Thyroid gland (tissue), 4 donors: ENCODE measurements at regions not wholly inside any gene's neighbourhood (a gene's known extent, or its start where the extent isn't known, plus 50 kb on each side); places are given as distances from the start of the nearest gene placed in this dataset.

Source experiments
- DNase-seq, 2 donors: peaks; one replicate each; pipeline ENCODE4 v3.0.0-alpha.2; 2019
- H3K27ac ChIP-seq, 3 donors: fragments of 200-600 bp; sonication (generic); 1 replicate in 2 of 3; 2 replicates in 1 of 3; pipeline ENCODE4 v1.5.1; 2016 to 2019; ENCODE audit warnings: mild to moderate bottlenecking in 1 of 3, moderate library complexity in 1 of 3
- H3K27me3 ChIP-seq: fragments of 200-600 bp; sonication (generic); one replicate; pipeline ENCODE4 v1.5.1; 2019
- H3K36me3 ChIP-seq, 2 donors: fragments of 200-600 bp; sonication (generic); one replicate each; pipeline ENCODE4 v1.5.1; 2016 to 2019
- H3K4me1 ChIP-seq, 2 donors: fragments of 200-600 bp; sonication (generic); one replicate each; pipeline ENCODE4 v1.5.1; 2017 to 2019
- H3K4me3 ChIP-seq, 3 donors: fragments of 200-600 bp; sonication (generic); replicated peaks in 1 of 3; 1 replicate in 2 of 3; 2 replicates in 1 of 3; pipeline ENCODE4 v1.5.1; 2016; ENCODE audit warnings: mild to moderate bottlenecking in 1 of 3
- H3K9me3 ChIP-seq: fragments of 200-600 bp; sonication (generic); one replicate; pipeline ENCODE4 v1.5.1; 2017
- POLR2A ChIP-seq, 2 donors: fragments of 450-650 bp; IDR thresholded peaks; one replicate each; pipeline ENCODE4 v1.6.1; 2017; ENCODE audit warnings: antibody characterized with exemption in 2 of 2, mild to moderate bottlenecking in 2 of 2, moderate library complexity in 1 of 2
- WGBS, 2 donors: methylation state at CpG; one replicate each; pipeline ENCODE4 v1.1.5; 2017; 5-methylcytosine and 5-hydroxymethylcytosine counted together
- intact Hi-C: fragments of 100-400 bp; cut with DNase I; formaldehyde crosslinking; loops from one replicate; pipeline ENCODE4 v1.15.1; 2023
- TF ChIP-seq, protein P1 (sequence below), 6 experiments: fragments of 200-600 bp in 3 of 6; fragments of 450-650 bp in 3 of 6; sonication (generic) in 3 of 6; IDR thresholded peaks; one replicate each; pipeline ENCODE4 v1.5.1; 2016 to 2019; ENCODE audit warnings: antibody characterized with exemption in 6 of 6, mild to moderate bottlenecking in 2 of 6, inconsistent platforms in 1 of 6, moderate library complexity in 1 of 6

- no peak overlapping the region for H3K27ac ChIP-seq
- no peaks in the 10 kb centered on the region for H3K27me3 ChIP-seq
- DNase-seq: no peak
- H3K4me1 ChIP-seq: no peaks in the 10 kb centered on the region
- TF ChIP-seq, protein P1, sequence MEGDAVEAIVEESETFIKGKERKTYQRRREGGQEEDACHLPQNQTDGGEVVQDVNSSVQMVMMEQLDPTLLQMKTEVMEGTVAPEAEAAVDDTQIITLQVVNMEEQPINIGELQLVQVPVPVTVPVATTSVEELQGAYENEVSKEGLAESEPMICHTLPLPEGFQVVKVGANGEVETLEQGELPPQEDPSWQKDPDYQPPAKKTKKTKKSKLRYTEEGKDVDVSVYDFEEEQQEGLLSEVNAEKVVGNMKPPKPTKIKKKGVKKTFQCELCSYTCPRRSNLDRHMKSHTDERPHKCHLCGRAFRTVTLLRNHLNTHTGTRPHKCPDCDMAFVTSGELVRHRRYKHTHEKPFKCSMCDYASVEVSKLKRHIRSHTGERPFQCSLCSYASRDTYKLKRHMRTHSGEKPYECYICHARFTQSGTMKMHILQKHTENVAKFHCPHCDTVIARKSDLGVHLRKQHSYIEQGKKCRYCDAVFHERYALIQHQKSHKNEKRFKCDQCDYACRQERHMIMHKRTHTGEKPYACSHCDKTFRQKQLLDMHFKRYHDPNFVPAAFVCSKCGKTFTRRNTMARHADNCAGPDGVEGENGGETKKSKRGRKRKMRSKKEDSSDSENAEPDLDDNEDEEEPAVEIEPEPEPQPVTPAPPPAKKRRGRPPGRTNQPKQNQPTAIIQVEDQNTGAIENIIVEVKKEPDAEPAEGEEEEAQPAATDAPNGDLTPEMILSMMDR (IDR thresholded peaks at IDR 0.05): no peak
- no peak for TF ChIP-seq POLR2A (IDR thresholded peaks at IDR 0.05)
- intact Hi-C loops: no loop called here
- WGBS, 2 donors: 73 to 80% methylated on average over 2 of the region's 2 CpGs
- H3K4me3 ChIP-seq: no peak overlapping the region
- no peaks in the 10 kb centered on the region for H3K36me3 ChIP-seq
- no peaks in the 10 kb centered on the region for H3K9me3 ChIP-seq
Measured at GRCh38 chr21:41018431-41018830, 149.5 kb upstream of the BACE2 start.

- DNase-seq: no peak
- no peak for TF ChIP-seq POLR2A (IDR thresholded peaks at IDR 0.05)
- intact Hi-C loops: no loop called here
- WGBS, 2 donors: 92 to 93% methylated on average over 7 of the region's 7 CpGs
- H3K4me3 ChIP-seq: no peak overlapping the region
- H3K27ac ChIP-seq: no peak overlapping the region
- H3K4me1 ChIP-seq: no peaks in the 10 kb centered on the region
- no peaks in the 10 kb centered on the region for H3K36me3 ChIP-seq
- no peaks in the 10 kb centered on the region for H3K27me3 ChIP-seq
- H3K9me3 ChIP-seq: no peaks in the 10 kb centered on the region
Measured at GRCh38 chr21:41023936-41024335, 144.0 kb upstream of the BACE2 start.

- Histone ChIP-seq H3K27me3 (no peaks in the 10 kb centered on the region), H3K36me3 (no peaks in the 10 kb centered on the region), H3K9me3 (no peaks in the 10 kb centered on the region), H3K4me3 (no peak overlapping the region), H3K27ac (no peak overlapping the region), H3K4me1 (no peaks in the 10 kb centered on the region)
- DNase-seq: peak; percentile 31 to 44
- TF ChIP-seq, protein P1 (IDR thresholded peaks at IDR 0.05): no peak
- TF ChIP-seq POLR2A (IDR thresholded peaks at IDR 0.05): no peak
- intact Hi-C loops: no loop called here
- 24 to 60% methylated on average over 2 of the region's 2 CpGs for WGBS, 2 donors
Measured at GRCh38 chr21:41024341-41024740, 143.6 kb upstream of the BACE2 start.

DNA sequence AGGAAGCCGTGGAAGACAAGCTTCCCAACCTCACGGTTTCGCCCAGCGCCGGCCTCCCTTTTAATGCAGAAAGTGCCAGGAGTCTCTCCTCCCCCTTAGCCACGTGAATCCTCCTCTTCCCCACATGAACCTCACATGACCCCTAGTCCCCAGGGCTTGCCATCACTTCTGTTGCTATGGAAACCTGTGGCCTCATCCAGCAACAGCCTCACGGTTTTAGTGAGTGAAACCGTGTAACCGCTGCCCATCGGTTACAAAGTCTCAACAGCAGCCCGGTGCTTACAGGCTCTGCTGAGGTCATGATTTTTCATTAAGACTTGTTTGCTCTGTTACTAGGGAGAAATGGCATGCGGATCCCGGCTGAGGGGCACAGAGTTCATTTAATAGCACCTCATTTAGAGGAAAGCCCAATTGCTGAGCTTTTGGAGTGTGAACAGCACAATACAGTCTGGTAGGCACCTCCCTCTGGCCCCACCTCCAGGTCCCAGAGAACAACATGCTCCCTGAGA, 143.2 kb upstream of the BACE2 start:
- Histone ChIP-seq H3K27me3 (no peaks in the 10 kb centered on the region), H3K36me3 (no peaks in the 10 kb centered on the region), H3K9me3 (no peaks in the 10 kb centered on the region), H3K4me1 (no peaks in the 10 kb centered on the region), H3K27ac (no peak overlapping the region), H3K4me3 (no peak overlapping the region)
- 64 to 67% methylated on average over 12 to 13 of the region's 13 CpGs for WGBS, 2 donors
- TF ChIP-seq, protein P1 (IDR thresholded peaks at IDR 0.05): no peak
- no peak for TF ChIP-seq POLR2A (IDR thresholded peaks at IDR 0.05)
- intact Hi-C loops: no loop called here
- DNase-seq: no peak

GRCh38 chr21:41029571-41029970, 138.4 kb upstream of the BACE2 start:
- H3K4me1 ChIP-seq: no peaks in the 10 kb centered on the region
- 75% methylated on average over 3 of the region's 3 CpGs for WGBS, 2 donors
- H3K9me3 ChIP-seq: no peaks in the 10 kb centered on the region
- no peak overlapping the region for H3K27ac ChIP-seq
- peaks cover 3% of the 10 kb centered on the region for H3K27me3 ChIP-seq
- intact Hi-C loops: no loop called here
- no peak overlapping the region for H3K4me3 ChIP-seq
- DNase-seq: no peak
- no peak for TF ChIP-seq POLR2A (IDR thresholded peaks at IDR 0.05)
- H3K36me3 ChIP-seq: no peaks in the 10 kb centered on the region

- Histone ChIP-seq H3K36me3 (no peaks in the 10 kb centered on the region), H3K27me3 (peaks cover 3% of the 10 kb centered on the region), H3K4me3 (no peak overlapping the region), H3K27ac (no peak overlapping the region), H3K9me3 (no peaks in the 10 kb centered on the region), H3K4me1 (no peaks in the 10 kb centered on the region)
- 87 to 91% methylated on average over 3 of the region's 3 CpGs for WGBS, 2 donors
- no peak for DNase-seq
- intact Hi-C loops: no loop called here
- TF ChIP-seq POLR2A (IDR thresholded peaks at IDR 0.05): no peak
- TF ChIP-seq, protein P1 (IDR thresholded peaks at IDR 0.05): no peak
Measured at GRCh38 chr21:41031701-41032220, 136.2 kb upstream of the BACE2 start.
